Fibroblast of lung (primary cell): ENCODE measurements at regions not wholly inside any gene's neighbourhood (a gene's known extent, or its start where the extent isn't known, plus 50 kb on each side); places are given as distances from the start of the nearest gene placed in this dataset.

Experiments used
- DNase-seq, 2 donors: peaks; one replicate each; pipeline versions ENCODE4 v3.0.0 to v3.0.0-alpha.2; 2010; ENCODE audit warnings: low read depth in 2 of 2
- H2AFZ ChIP-seq: 2 replicates; pipeline ENCODE4 v1.5.1; 2012; ENCODE audit warnings: low read length, control low read depth, inconsistent platforms
- H3K27ac ChIP-seq: 2 replicates; pipeline ENCODE4 v1.5.1; 2011; ENCODE audit warnings: low read length, control low read depth; ENCODE audit not compliant: insufficient read depth
- H3K27me3 ChIP-seq: 2 replicates; pipeline ENCODE4 v1.5.1; 2011; ENCODE audit warnings: mild to moderate bottlenecking, low read length; ENCODE audit not compliant: control insufficient read depth, insufficient read depth
- H3K36me3 ChIP-seq: 2 replicates; pipeline ENCODE4 v1.5.1; 2011; ENCODE audit warnings: low read length; ENCODE audit not compliant: control insufficient read depth, insufficient read depth
- H3K4me1 ChIP-seq: 2 replicates; pipeline ENCODE4 v1.5.1; 2011; ENCODE audit warnings: low read length; ENCODE audit not compliant: control insufficient read depth, insufficient read depth; ENCODE audit errors: extremely low read depth
- H3K4me2 ChIP-seq: 2 replicates; pipeline ENCODE4 v1.5.1; 2011; ENCODE audit warnings: low read length, control low read depth; ENCODE audit not compliant: insufficient read depth; ENCODE audit errors: extremely low read depth
- H3K4me3 ChIP-seq, 4 experiments: fragments of 200-600 bp in 1 of 4; sonication (generic) in 1 of 4; replicated peaks in 1 of 4; 2 replicates each; pipeline ENCODE4 v1.5.1; 2011 to 2016; ENCODE audit warnings: low read length in 4 of 4, low read depth in 3 of 4, mild to moderate bottlenecking in 3 of 4, control low read depth in 2 of 4, inconsistent platforms in 1 of 4, mixed read lengths in 1 of 4; ENCODE audit not compliant: insufficient read depth in 1 of 4; ENCODE audit errors: control extremely low read depth in 1 of 4
- H3K79me2 ChIP-seq: 2 replicates; pipeline ENCODE4 v1.5.1; 2012; ENCODE audit warnings: mild to moderate bottlenecking, low read length, inconsistent platforms; ENCODE audit not compliant: control insufficient read depth, insufficient read depth
- H3K9ac ChIP-seq: 2 replicates; pipeline ENCODE4 v1.5.1; 2011; ENCODE audit warnings: mild to moderate bottlenecking, low read length, control low read depth; ENCODE audit not compliant: insufficient read depth
- H3K9me3 ChIP-seq: 2 replicates; pipeline ENCODE4 v1.5.1; 2012; ENCODE audit warnings: low read depth, low read length; ENCODE audit not compliant: control insufficient read depth, insufficient read depth
- H4K20me1 ChIP-seq: 2 replicates; pipeline ENCODE4 v1.5.1; 2011; ENCODE audit warnings: low read length; ENCODE audit not compliant: control insufficient read depth, insufficient read depth; ENCODE audit errors: extremely low read depth
- CTCF ChIP-seq, 2 donors: IDR thresholded peaks in 1 of 2; conservative IDR thresholded peaks in 1 of 2; 1 replicate in 1 of 2; 2 replicates in 1 of 2; pipeline ENCODE4 v1.5.1; 2011 to 2012; ENCODE audit warnings: low read length in 2 of 2, control low read depth in 1 of 2, inconsistent platforms in 1 of 2, low read depth in 1 of 2, mild to moderate bottlenecking in 1 of 2
- EZH2 ChIP-seq: IDR thresholded peaks from 2 replicates; pipeline ENCODE4 v1.5.1; 2012; ENCODE audit warnings: low read length, control low read depth, mild to moderate bottlenecking; ENCODE audit errors: missing control alignments

DNA sequence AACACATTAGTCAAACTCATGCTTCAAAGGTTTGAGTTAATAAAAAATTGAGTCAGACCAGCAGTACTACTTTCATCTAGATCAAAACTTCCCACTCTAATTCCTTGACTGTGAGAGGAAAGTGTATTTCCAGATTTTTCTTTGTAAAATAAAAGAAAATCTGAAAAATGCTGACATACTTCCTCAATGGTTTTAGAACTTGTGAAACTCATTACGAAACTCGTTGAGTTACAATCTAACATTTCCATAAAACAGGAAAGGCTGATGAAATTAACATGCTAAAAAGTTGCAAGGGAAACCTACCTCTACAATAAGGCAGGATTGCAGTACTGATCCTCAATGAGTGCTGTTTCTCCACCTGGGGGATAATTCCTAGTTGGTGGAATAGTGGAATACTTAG lies 217.8 kb upstream of the HCCS start:
- no peak overlapping the region for H3K27ac ChIP-seq
- TF ChIP-seq CTCF (conservative IDR thresholded peaks at IDR 0.05 in 1 of 2, IDR thresholded peaks at IDR 0.05 in 1 of 2; ENCODE audit: low read depth in 1 of 2, low read length in 2 of 2) (no peak), EZH2 (no peak)
- no peak for DNase-seq

DNA sequence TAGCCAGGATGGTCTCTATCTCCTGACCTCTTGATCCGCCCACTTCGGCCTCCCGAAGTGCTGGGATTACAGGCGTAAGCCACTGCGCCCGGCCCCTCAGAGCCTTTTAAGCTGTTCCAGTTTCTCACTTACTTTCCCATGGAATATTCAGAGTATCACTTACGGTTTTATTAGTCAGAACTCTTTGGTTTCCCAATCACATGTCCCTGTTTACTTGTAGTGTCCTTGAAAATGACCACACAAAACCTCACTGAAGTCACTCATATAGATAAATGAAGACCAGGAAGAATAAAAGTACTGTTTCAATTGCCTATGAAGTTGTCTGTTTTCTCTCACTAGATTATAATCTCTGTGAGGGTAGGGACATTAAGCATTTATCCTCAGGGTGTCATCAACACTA lies 217.2 kb upstream of the HCCS start:
- no peak for TF ChIP-seq EZH2
- TF ChIP-seq CTCF (conservative IDR thresholded peaks at IDR 0.05 in 1 of 2, IDR thresholded peaks at IDR 0.05 in 1 of 2; ENCODE audit: low read depth in 1 of 2, low read length in 2 of 2) = no peak
- DNase-seq = no peak
- Histone ChIP-seq H3K9me3 (no peaks in the 10 kb centered on the region), H3K9ac (no peak overlapping the region), H3K4me1 (no peaks in the 10 kb centered on the region), H3K4me2 (no peak overlapping the region), H4K20me1 (no peaks in the 10 kb centered on the region), H3K27me3 (no peaks in the 10 kb centered on the region), H3K4me3 (no peak overlapping the region), H2AFZ (no peak overlapping the region), H3K36me3 (no peaks in the 10 kb centered on the region), H3K27ac (no peak overlapping the region), H3K79me2 (no peaks in the 10 kb centered on the region)

More for the DNA sequence above, 217.8 kb upstream of the HCCS start:
- Histone ChIP-seq H4K20me1 (no peaks in the 10 kb centered on the region), H3K4me1 (no peaks in the 10 kb centered on the region), H3K36me3 (no peaks in the 10 kb centered on the region), H3K79me2 (no peaks in the 10 kb centered on the region), H3K9ac (no peak overlapping the region), H3K9me3 (no peaks in the 10 kb centered on the region), H3K4me2 (no peak overlapping the region), H3K27me3 (no peaks in the 10 kb centered on the region), H3K4me3 (no peak overlapping the region), H2AFZ (no peak overlapping the region)

DNA sequence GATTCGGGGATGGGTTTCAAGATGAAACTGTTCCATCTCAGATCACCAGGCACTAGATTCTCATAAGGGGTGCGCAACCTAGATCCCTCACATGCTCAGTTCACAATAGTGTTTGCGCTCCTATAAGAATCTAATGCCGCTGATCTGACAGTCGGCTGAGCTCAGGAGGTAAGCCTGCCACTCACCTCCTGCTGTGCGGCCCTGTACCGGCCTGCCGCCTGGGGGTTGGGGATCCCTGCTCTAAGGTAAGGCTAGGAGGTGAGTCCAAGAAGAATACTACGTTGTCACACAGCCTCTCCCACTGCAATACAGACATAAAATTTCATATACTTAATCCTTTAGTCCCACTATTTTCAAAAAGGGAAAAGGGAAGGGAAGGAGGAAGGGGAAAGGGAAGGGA lies 213.4 kb upstream of the HCCS start:
- Histone ChIP-seq H4K20me1 (no peaks in the 10 kb centered on the region), H3K36me3 (no peaks in the 10 kb centered on the region), H2AFZ (no peak overlapping the region), H3K4me2 (no peak overlapping the region), H3K9me3 (no peaks in the 10 kb centered on the region), H3K79me2 (no peaks in the 10 kb centered on the region), H3K9ac (no peak overlapping the region), H3K4me3 (no peak overlapping the region), H3K4me1 (no peaks in the 10 kb centered on the region), H3K27me3 (no peaks in the 10 kb centered on the region), H3K27ac (no peak overlapping the region)
- no peak for DNase-seq
- TF ChIP-seq CTCF (conservative IDR thresholded peaks at IDR 0.05 in 1 of 2, IDR thresholded peaks at IDR 0.05 in 1 of 2; ENCODE audit: low read depth in 1 of 2, low read length in 2 of 2) (no peak), EZH2 (no peak)
